Stomach (tissue), 4 donors: ENCODE measurements at regions not wholly inside any gene's neighbourhood (a gene's known extent, or its start where the extent isn't known, plus 50 kb on each side); places are given as distances from the start of the nearest gene placed in this dataset.

Experiments used
- CTCF ChIP-seq, 7 experiments: fragments of 450-650 bp in 4 of 7; fragments of 200-600 bp in 3 of 7; sonication (generic) in 3 of 7; IDR thresholded peaks; one replicate each; pipeline ENCODE4 v1.5.1; 2016 to 2019; ENCODE audit warnings: antibody characterized with exemption in 7 of 7, control low read depth in 2 of 7, mild to moderate bottlenecking in 1 of 7
- POLR2A ChIP-seq, 4 donors: fragments of 450-650 bp; IDR thresholded peaks; one replicate each; pipeline ENCODE4 v1.6.1; 2016; ENCODE audit warnings: antibody characterized with exemption in 4 of 4, control low read depth in 2 of 4, mild to moderate bottlenecking in 1 of 4, moderate library complexity in 1 of 4
- POLR2AphosphoS5 ChIP-seq, 3 donors: sonication (generic); formaldehyde crosslinking; IDR thresholded peaks; one replicate each; pipeline ENCODE4 v1.6.1; 2016; ENCODE audit warnings: antibody characterized with exemption in 3 of 3

GRCh38 chr10:7506571-7506970 lies 95.7 kb upstream of the SFMBT2 start:
- no peak for TF ChIP-seq CTCF (IDR thresholded peaks at IDR 0.05)
- TF ChIP-seq POLR2A (IDR thresholded peaks at IDR 0.05) = no peak
- no peak for TF ChIP-seq POLR2AphosphoS5 (IDR thresholded peaks at IDR 0.05)
